OCI-LY7 (cell line): ENCODE measurements at regions not wholly inside any gene's neighbourhood (a gene's known extent, or its start where the extent isn't known, plus 50 kb on each side); places are given as distances from the start of the nearest gene placed in this dataset.

Experiments
- BruUV-seq: library from RNA; stranded (reverse); fragments of 400-500 nt; replicated peaks from 2 replicates; lab custom pipeline; 2021; lab: Mats Ljungman, UMichigan
- CTCF ChIA-PET: fragments of 300-600 bp; sonication (Branson Sonifier 250); formaldehyde crosslinking; loops from one replicate; lab custom pipeline; 2022; ENCODE audit warnings: antibody characterized with exemption; ENCODE audit not compliant: unreplicated experiment; lab: Charles Lee
- POLR2A ChIA-PET: fragments of 300-600 bp; sonication (Branson Sonifier 250); formaldehyde crosslinking; loops from one replicate; lab custom pipeline; 2022; ENCODE audit warnings: antibody characterized with exemption; lab: Charles Lee
- DNase-seq: peaks from one replicate; pipeline ENCODE4 v3.0.0-alpha.2; 2015; ENCODE audit warnings: low spot score
- H2AFZ ChIP-seq: fragments of 200-600 bp; sonication (generic), shearing (Covaris generic); 2 replicates; pipeline ENCODE4 v1.6.1; 2014; ENCODE audit warnings: mild to moderate bottlenecking, antibody characterized with exemption, low read length, moderate library complexity
- H3K27ac ChIP-seq: fragments of 200-600 bp; sonication (generic); 2 replicates; pipeline ENCODE4 v1.5.1; 2014; ENCODE audit warnings: mixed run types, low read depth, mild to moderate bottlenecking, moderate library complexity, low read length, inconsistent platforms; ENCODE audit not compliant: poor library complexity, severe bottlenecking
- H3K36me3 ChIP-seq: fragments of 200-600 bp; sonication (generic); 2 replicates; pipeline ENCODE4 v1.6.1; 2014; ENCODE audit warnings: mild to moderate bottlenecking, antibody characterized with exemption, low read length, moderate library complexity, mixed read lengths; ENCODE audit not compliant: insufficient read depth
- H3K4me1 ChIP-seq: fragments of 200-600 bp; sonication (generic); 2 replicates; pipeline ENCODE4 v1.5.1; 2014; ENCODE audit warnings: mild to moderate bottlenecking, low read length; ENCODE audit not compliant: insufficient read depth, poor library complexity, severe bottlenecking
- H3K4me2 ChIP-seq: fragments of 200-600 bp; sonication (generic); 2 replicates; pipeline ENCODE4 v1.6.1; 2014; ENCODE audit warnings: mild to moderate bottlenecking, low read length
- H3K4me3 ChIP-seq: fragments of 200-600 bp; sonication (generic); 2 replicates; pipeline ENCODE4 v1.5.1; 2014; ENCODE audit warnings: mild to moderate bottlenecking, low read depth, low read length; ENCODE audit not compliant: poor library complexity, severe bottlenecking
- H3K79me2 ChIP-seq: fragments of 200-600 bp; sonication (generic); 2 replicates; pipeline ENCODE4 v1.6.1; 2016; ENCODE audit warnings: low read depth, mild to moderate bottlenecking, low read length, moderate library complexity, mixed read lengths; ENCODE audit not compliant: insufficient read depth
- H3K9me2 ChIP-seq: fragments of 200-600 bp; sonication (generic); 2 replicates; pipeline ENCODE4 v1.6.1; 2016; ENCODE audit warnings: mild to moderate bottlenecking, low read length, mixed read lengths; ENCODE audit not compliant: insufficient read depth
- H3K9me3 ChIP-seq: fragments of 200-600 bp; sonication (generic); 2 replicates; pipeline ENCODE4 v1.6.1; 2014; ENCODE audit warnings: mild to moderate bottlenecking, mixed run types, low read length, mixed read lengths
- H4K20me1 ChIP-seq: fragments of 200-600 bp; sonication (generic); 2 replicates; pipeline ENCODE4 v1.6.1; 2014; ENCODE audit warnings: mild to moderate bottlenecking, antibody characterized with exemption, low read length, moderate library complexity, mixed read lengths; ENCODE audit not compliant: insufficient read depth
- EZH2phosphoT487 ChIP-seq: fragments of 200-600 bp; sonication (generic); IDR thresholded peaks from 2 replicates; pipeline ENCODE4 v1.6.1; 2018; ENCODE audit warnings: low read depth, borderline replicate concordance, mild to moderate bottlenecking, mixed run types, antibody characterized with exemption, low read length, moderate library complexity, mixed read lengths
- intact Hi-C: fragments of 100-400 bp; cut with micrococcal nuclease; formaldehyde crosslinking; loops from one replicate; pipeline ENCODE4 v1.10.0; 2022; ENCODE audit not compliant: unreplicated experiment
- TF ChIP-seq, protein P1 (sequence below): fragments of 200-600 bp; sonication (generic); conservative IDR thresholded peaks from 2 replicates; pipeline ENCODE4 v1.5.1; 2014; ENCODE audit warnings: mild to moderate bottlenecking, antibody characterized with exemption, low read length, moderate library complexity, mixed read lengths

DNA sequence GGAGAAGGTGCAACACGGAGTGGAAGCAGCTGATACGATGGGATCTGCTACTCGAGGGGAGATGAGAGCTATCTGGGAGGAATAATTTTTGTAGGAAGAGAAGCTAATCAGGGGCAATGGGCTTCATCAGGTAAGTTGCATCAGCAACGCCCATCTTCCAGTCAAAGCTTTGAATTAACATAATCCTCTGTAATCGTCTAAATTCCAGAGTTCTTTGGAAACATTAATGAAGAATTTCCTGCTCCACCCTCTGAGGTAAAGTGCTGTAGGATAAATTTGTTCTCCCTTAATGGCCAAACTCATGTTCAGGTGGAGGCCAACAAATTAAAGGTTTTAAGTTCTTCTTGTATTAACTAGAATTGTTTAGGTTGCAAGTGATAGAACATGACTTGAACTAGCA is 94.0 kb upstream of the KAZN start:
- Histone ChIP-seq H3K79me2 (no peaks in the 10 kb centered on the region), H3K9me2 (no peaks in the 10 kb centered on the region), H2AFZ (no peak overlapping the region), H3K9me3 (no peaks in the 10 kb centered on the region), H4K20me1 (no peaks in the 10 kb centered on the region), H3K27ac (no peak overlapping the region), H3K4me2 (no peak overlapping the region), H3K36me3 (no peaks in the 10 kb centered on the region), H3K4me3 (no peak overlapping the region), H3K4me1 (no peaks in the 10 kb centered on the region)
- ChIA-PET POLR2A (no interaction called here), CTCF (no interaction called here)
- no peak for TF ChIP-seq EZH2phosphoT487
- TF ChIP-seq, protein P1, sequence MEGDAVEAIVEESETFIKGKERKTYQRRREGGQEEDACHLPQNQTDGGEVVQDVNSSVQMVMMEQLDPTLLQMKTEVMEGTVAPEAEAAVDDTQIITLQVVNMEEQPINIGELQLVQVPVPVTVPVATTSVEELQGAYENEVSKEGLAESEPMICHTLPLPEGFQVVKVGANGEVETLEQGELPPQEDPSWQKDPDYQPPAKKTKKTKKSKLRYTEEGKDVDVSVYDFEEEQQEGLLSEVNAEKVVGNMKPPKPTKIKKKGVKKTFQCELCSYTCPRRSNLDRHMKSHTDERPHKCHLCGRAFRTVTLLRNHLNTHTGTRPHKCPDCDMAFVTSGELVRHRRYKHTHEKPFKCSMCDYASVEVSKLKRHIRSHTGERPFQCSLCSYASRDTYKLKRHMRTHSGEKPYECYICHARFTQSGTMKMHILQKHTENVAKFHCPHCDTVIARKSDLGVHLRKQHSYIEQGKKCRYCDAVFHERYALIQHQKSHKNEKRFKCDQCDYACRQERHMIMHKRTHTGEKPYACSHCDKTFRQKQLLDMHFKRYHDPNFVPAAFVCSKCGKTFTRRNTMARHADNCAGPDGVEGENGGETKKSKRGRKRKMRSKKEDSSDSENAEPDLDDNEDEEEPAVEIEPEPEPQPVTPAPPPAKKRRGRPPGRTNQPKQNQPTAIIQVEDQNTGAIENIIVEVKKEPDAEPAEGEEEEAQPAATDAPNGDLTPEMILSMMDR = no peak
- BruUV-seq = no TSS peak
- intact Hi-C loops = no loop called here
- DNase-seq = no peak

DNA sequence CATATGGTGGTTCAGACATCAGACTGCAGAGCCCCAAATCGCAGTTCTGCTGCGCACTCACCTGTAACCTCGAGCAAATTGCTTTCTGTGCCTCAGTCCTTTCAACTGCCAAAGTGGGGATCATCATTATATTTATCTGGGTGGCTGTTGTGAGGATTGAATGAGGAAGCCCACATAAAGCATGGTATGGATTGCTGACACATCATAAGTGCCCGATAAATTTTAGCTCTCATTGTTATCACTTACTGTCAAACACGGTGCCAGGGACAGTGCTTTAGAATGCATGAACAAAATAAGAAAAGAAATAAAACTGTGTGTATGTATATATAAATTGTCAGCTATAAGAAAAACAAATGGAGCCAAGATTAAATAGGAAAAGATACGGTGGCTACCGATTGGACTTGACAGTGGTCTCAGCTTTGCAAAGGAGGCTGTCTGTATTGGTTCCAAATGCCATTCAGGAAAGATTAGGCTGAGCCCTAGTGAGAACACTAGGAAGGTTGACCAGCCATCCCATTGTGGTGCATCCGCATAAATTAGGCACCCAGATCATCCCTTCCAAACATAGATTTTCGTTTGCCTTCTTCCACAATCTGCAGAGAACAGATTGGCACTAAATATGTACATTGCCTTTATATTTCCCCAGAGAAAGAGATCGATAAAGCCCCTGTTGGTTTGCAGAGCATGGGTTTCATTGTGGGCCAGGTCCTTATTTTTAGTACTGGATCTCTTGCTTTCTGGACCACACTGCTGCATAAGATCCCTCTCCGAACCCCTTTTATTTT is 91.8 kb upstream of the KAZN start:
- ChIA-PET CTCF (no interaction called here), POLR2A (interaction anchor here (0.6 kb wide), 2 partner anchors 70 to 283 kb away, joined by 3 read pairs; no protein-coding TSS in a partner anchor)
- BruUV-seq = no TSS peak
- H3K4me1 ChIP-seq = no peaks in the 10 kb centered on the region
- DNase-seq = no peak
- H2AFZ ChIP-seq = no peak overlapping the region
- intact Hi-C loops = no loop called here
- no peaks in the 10 kb centered on the region for H4K20me1 ChIP-seq
- TF ChIP-seq, protein P1 = no peak
- no peak for TF ChIP-seq EZH2phosphoT487
- H3K4me3 ChIP-seq = no peak overlapping the region
- H3K27ac ChIP-seq = no peak overlapping the region
- H3K9me3 ChIP-seq = no peaks in the 10 kb centered on the region
- H3K9me2 ChIP-seq = no peaks in the 10 kb centered on the region
- no peaks in the 10 kb centered on the region for H3K79me2 ChIP-seq
- no peak overlapping the region for H3K4me2 ChIP-seq
- H3K36me3 ChIP-seq = no peaks in the 10 kb centered on the region

DNA sequence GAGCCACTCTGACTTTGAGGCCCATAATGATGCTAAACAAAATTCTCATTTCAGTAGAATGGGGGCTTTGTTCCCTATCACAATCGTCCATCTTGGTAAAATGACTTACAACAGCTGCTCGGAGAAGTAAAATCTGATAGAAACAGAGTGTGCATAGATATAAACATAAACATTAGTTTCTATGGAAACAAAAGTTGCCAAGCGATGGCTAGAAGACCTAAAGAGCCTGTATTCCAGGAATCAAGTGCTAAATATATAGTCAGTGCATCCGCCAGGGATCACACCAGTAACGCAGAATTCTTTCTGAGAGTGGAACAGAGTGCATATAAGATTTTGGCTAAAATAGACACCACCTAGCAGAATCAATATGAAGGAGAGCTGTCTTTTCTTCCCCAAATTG is 91.2 kb upstream of the KAZN start:
- CTCF ChIA-PET = no interaction called here

More for the DNA sequence above, 91.2 kb upstream of the KAZN start:
- no peak overlapping the region for H3K4me2 ChIP-seq
- TF ChIP-seq, protein P1 = no peak
- no peak for TF ChIP-seq EZH2phosphoT487
- no peak overlapping the region for H2AFZ ChIP-seq
- H3K9me2 ChIP-seq = no peaks in the 10 kb centered on the region
- no peaks in the 10 kb centered on the region for H4K20me1 ChIP-seq
- no peaks in the 10 kb centered on the region for H3K79me2 ChIP-seq
- POLR2A ChIA-PET = no interaction called here
- no peaks in the 10 kb centered on the region for H3K9me3 ChIP-seq
- no peak overlapping the region for H3K27ac ChIP-seq
- DNase-seq = no peak
- no TSS peak for BruUV-seq
- H3K36me3 ChIP-seq = no peaks in the 10 kb centered on the region
- no peaks in the 10 kb centered on the region for H3K4me1 ChIP-seq
- H3K4me3 ChIP-seq = no peak overlapping the region
- intact Hi-C loops = no loop called here
